GM19452 (cell line): ENCODE measurements at regions not wholly inside any gene's neighbourhood (a gene's known extent, or its start where the extent isn't known, plus 50 kb on each side); places are given as distances from the start of the nearest gene placed in this dataset.

Experiments
- ATAC-seq: cut with Tn5 transposase; IDR thresholded peaks from one replicate; pipeline ENCODE4 v1.9.1; 2021; ENCODE audit not compliant: unreplicated experiment

DNA sequence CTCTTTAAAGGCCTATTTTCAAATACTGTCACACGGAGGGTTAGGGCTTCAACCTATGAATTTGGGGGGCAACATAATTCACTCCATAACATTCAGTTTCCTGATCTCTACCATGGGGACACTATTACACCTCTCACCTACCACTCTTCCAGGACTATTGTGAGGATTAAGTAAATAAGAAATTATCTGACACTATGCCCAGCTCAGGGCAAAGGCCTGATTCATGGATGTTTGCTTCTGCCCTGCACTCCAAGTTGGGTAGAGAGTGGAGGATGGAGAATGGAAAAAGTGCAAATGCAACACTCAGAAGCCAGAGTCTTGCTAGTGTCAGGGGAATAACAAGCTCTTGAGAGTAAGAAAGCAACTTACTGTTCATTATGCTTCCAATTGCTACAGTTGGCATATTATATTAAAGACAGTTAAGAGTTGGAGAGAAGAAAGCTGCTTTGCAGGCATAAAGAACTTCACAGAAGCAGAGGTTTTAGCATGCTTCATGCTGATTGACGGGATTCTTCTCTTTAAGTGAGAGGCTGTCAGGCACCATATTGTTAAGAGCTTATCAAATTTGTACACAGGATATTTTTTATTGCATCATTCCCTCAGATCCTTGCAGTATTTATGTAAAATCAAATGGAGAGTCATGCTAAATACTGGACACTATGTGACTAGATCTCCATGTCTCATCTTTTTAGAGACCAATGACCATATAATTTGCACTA, 375.3 kb downstream of the VPS13C start:
- ATAC-seq = no peak

DNA sequence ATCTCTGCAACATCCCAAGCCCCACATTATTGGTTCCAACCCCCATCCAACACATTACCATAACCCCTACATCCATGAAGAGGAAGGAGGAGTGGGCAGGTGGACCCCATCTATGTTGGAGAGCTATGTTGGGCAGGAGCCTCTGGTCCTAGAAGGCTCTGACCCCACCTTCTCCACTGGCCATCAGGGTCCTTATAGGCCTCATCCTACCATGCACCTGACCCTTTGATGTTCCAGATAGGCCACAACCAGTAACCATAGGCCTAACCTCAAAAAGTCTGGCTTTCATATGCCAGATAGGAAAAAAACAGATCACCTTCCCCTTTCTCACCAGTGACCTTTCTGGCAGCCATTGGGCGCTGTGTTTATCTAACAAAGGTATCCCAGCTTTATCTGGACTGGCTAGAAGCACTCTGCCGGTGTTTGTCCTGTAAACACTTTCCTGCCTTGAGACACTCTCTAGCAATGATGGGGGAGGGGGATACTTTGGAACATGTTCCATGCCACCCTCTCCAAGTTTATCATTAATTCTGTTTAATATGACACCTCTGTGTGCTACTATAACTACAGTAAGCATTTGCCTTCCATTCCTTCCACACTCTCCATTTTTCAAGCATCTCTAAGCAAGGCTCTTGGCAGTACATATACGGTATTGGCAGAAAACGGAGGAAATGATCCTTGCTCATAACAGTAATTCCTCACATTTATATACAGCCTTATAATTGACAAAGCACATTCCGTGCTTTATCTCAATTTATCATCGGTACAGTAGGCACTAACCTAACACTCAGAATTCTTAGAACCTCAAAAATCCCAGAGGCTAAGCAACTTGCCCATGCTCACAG, 377.1 kb downstream of the VPS13C start:
- ATAC-seq = no peak

DNA sequence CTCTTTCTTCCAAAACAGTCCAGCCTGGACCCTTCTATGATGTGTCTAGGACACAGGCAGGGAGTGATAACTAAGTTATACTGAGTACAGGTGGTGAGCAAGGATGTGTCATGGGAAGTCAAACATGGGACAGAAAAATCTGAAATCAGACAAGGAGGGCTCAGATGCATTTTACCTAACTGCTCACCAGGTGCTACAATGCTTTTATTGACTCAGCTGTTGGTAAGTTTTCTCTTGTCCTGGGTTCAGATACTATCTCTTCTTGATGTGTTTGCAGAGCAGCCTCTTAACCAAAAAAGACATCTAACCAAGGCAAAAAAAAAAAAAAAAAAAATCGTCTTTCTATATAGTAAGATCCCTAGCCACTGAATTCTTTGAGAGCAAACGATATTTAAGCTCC, 378.6 kb downstream of the VPS13C start:
- ATAC-seq = no peak

GRCh38 chr15:61681038-61681418, 379.2 kb downstream of the VPS13C start:
- no peak for ATAC-seq

DNA sequence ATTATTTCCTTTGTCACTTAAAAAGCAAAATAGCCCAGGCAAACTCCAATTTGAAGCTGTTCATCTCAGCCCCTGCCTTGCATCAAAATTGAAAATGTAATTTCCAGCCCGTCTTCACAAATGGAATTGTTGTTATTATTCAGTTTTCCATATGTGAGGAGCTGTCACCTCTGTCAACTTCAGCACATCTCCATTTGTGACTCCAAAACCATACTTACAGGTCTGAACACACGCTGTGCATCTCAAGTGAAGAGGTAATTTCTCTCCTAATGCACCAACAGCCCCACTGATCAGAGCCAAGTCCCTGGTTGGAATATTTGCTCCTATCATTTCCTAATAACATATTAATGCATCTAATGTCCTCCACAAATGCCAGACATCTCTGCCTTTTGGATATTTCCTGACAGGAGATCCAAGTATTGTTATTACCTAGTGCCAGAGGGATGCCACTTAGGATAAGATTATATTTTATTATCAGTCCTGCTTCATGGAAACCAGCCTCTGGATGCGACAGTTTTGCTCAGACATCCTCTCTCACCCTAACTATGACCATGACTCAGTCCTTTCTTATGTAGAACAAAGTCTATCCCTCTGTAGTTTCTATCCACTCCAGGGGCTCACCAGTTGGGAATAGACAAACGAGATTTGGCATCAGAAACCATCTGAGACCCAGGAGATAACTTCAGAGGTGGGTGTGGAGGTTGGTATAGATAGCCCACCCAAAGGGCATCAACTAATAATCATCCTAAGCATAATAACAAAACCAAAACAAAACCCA, 379.8 kb downstream of the VPS13C start:
- ATAC-seq = no peak

GRCh38 chr15:61671736-61672135, 388.5 kb downstream of the VPS13C start:
- no peak for ATAC-seq

DNA sequence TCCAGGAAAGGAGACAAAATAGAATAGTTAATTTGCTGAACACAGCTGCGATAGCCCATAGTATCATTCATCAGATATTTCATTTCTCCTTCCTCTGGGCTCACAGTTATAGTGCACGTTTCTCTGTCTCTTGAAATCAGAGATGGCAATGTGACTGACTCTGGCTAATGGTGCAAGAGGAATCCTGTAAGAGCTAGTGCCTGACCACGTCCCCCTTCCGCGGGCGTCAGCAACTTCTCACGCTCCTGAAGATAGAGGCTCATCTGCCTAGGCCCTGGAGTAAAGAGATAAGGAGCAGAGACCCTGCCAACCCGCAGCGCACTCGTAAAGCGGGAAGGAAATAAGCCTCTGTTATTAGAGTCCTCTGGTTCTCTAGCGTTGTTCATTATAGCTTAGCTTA, 391.8 kb downstream of the VPS13C start:
- no peak for ATAC-seq

DNA sequence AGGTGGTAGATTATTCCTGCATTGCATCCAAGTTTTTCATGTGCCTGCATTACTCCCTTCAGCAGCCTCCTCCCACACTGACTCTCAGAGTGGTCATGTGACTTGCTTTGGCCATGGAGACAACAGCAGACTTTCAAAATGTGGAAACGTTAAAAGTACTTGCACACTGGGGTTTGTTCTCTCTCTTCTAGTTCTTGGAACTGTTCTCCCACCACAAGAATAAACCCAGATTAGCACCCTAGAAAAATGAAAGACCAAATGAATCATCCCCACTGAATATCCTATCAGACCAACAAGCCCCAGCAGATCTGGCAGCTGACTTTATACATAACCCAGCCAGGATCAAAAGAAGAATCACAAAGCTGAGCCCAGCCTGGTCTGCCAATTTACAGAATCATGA, 398.5 kb downstream of the VPS13C start:
- ATAC-seq = no peak

- no peak for ATAC-seq
These were observed 399.7 kb downstream of the VPS13C start for GRCh38 chr15:61660579-61660978.

- no peak for ATAC-seq
These were observed 400.6 kb downstream of the VPS13C start for GRCh38 chr15:61659566-61660190.

DNA sequence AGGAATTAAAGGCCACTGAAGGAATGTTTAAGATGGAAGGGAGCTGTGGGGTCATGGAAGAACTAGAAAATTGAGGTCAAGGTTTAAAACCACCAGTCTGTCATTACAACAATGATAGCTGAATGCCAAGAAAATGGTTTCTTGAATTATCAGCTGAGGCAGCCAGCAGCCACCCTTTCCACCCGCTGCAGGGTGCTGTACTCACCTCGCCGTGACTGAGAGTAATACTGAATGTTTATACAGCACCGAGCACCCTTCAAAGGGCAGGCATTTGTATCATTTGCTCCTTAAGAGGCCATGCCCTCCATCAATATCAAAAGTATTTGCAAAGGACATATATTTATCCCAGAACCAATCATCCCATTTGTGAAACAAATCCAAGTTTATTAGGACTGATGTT, 402.8 kb downstream of the VPS13C start:
- no peak for ATAC-seq

GRCh38 chr15:61656391-61656790, 403.9 kb downstream of the VPS13C start:
- ATAC-seq = no peak

DNA sequence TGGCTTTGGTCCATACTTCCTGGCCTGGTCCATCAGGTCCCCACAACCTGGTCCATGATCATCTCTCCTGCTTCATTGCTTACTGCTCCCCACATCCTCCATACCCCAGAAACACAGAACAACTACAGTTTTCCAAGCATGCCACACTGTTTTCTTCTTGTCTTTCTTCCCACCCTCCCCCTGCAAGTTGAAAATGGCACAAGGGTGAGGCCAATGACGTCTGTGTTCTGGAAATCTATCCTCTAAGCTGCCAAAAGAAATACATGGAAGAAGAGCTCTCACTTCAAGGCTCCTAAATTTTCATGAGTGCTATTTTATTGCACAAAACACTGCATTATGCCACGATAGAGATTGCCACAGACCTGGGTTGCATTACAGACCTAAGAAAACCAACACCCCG, 404.4 kb downstream of the VPS13C start:
- no peak for ATAC-seq

DNA sequence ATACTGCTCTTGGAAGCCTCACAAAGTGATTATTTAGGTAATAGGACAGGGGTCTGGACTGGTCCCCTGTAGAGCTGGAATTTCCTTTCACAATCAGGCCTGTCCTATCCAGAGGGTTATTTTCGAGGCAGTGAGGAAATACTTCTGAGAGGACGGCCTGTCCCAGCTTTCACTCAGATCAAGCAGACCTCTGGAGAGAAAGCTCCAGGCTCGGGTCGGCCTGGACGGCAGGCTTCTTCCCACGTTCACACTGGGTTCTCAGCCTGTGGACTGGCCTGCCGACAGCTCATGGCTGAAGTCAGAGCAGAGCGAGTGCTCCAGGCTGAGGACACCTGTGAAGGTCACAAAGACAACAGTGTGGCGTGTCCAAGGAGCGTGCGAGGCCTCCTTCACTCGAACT, 405.3 kb downstream of the VPS13C start:
- ATAC-seq = no peak

DNA sequence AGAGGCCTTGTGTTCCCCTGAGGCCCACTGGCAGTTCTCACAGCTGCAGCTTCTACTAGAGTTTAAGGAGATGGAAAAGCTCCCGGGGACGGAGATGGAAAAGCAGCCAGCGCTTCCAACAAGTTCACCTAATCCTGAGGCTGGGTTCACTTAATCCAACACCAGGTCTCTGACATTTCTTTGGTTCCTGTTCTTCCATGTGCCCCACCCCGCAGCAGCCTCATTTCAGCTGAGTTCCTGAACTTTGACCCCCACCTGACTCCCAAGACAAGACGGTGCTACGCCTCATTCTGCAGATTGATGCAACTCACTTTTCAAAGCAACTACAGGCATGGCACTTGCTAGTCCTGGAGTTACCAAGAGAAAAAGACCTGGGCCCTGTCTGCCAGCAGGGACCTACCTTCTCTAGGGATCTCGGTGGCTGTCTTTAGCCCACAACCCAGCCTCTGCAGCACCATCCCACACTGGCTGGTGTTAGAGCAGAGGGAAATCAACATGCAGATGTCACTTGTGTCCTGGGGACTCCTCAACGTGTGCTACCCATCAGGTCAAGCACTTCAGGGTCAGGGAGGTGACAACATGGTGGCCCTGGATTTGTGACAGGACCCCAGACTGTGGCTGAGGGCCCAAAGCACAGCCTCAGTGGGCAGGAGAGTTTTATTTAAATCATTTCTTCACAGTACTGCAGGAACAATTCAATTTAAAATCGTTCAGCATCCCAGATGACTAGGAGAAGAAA, 406.1 kb downstream of the VPS13C start:
- ATAC-seq = no peak

GRCh38 chr15:61653110-61653509, 407.1 kb downstream of the VPS13C start:
- no peak for ATAC-seq

DNA sequence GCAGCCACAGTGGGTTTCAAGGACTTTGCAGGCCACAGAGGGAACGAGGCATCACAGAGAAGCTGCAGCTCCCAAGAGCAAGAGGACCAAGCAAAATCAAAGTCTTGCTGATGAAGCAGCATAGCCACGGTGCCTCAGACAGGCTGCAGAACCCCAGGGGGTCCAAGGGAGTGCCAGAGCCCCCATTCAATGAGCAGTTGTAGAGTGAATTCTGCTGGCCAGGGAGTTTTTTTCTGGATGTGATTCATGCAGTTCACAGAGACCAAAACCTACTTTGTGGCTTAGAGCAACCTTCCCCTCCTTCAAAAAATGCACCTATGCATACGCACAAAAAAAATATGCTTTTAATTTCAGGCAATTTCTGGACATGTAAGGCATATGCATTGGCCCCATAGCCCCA, 409.0 kb downstream of the VPS13C start:
- no peak for ATAC-seq

- no peak for ATAC-seq
These were observed 411.2 kb downstream of the VPS13C start for GRCh38 chr15:61649046-61649445.

GRCh38 chr15:61644550-61644949, 415.4 kb upstream of the RORA start:
- ATAC-seq = no peak

GRCh38 chr15:61641645-61642044, 412.5 kb upstream of the RORA start:
- ATAC-seq = no peak

GRCh38 chr15:61640756-61641155, 411.7 kb upstream of the RORA start:
- no peak for ATAC-seq
